H1 (cell line): ENCODE measurements at regions not wholly inside any gene's neighbourhood (a gene's known extent, or its start where the extent isn't known, plus 50 kb on each side); places are given as distances from the start of the nearest gene placed in this dataset.

ENCODE experiments used
- CBX5 ChIP-seq: fragments of 300-800, 300-1000 bp; sonication (generic); IDR thresholded peaks from 2 replicates; pipeline ENCODE4 v1.7.1; 2016; ENCODE audit warnings: antibody characterized with exemption, low read length, low read depth
- CBX8 ChIP-seq: fragments of 300-800, 300-1000 bp; sonication (generic); IDR thresholded peaks from 2 replicates; pipeline ENCODE4 v1.7.1; 2016; ENCODE audit warnings: low read depth, low read length, borderline replicate concordance
- CEBPB ChIP-seq: IDR thresholded peaks from 2 replicates; pipeline ENCODE4 v1.6.1; 2012; ENCODE audit warnings: low read depth, low read length
- CREB1 ChIP-seq: IDR thresholded peaks from 2 replicates; pipeline ENCODE4 v1.6.1; 2012; ENCODE audit warnings: inconsistent platforms
- GABPA ChIP-seq: IDR thresholded peaks from 2 replicates; pipeline ENCODE4 v1.6.1; 2011; ENCODE audit warnings: mild to moderate bottlenecking, low read length, moderate library complexity, borderline replicate concordance; ENCODE audit not compliant: insufficient read depth
- GTF2F1 ChIP-seq: IDR thresholded peaks from 2 replicates; pipeline ENCODE4 v1.6.1; 2012; ENCODE audit warnings: low read depth, low read length, improper control_type of control experiment, borderline replicate concordance
- HDAC6 ChIP-seq: IDR thresholded peaks from one replicate; pipeline ENCODE4 v1.7.1; 2012; ENCODE audit warnings: low read depth, mild to moderate bottlenecking, inconsistent platforms, low read length, moderate library complexity
- SIN3A ChIP-seq, 2 experiments: IDR thresholded peaks in 1 of 2; conservative IDR thresholded peaks in 1 of 2; 2 replicates each; pipeline ENCODE4 v1.6.1; 2011 to 2012; ENCODE audit warnings: low read length in 2 of 2, improper control_type of control experiment in 1 of 2, low read depth in 1 of 2, mild to moderate bottlenecking in 1 of 2
- TF ChIP-seq, protein P1 (sequence below): fragments of 300-600 bp; sonication (generic); IDR thresholded peaks from 2 replicates; pipeline ENCODE4 v1.7.1; 2012; ENCODE audit warnings: low read length, moderate library complexity, mild to moderate bottlenecking, inconsistent platforms; ENCODE audit not compliant: insufficient replicate concordance
- TF ChIP-seq, protein P2 (sequence below): IDR thresholded peaks from 2 replicates; pipeline ENCODE4 v1.6.1; 2011; ENCODE audit warnings: low read length, improper control_type of control experiment

DNA sequence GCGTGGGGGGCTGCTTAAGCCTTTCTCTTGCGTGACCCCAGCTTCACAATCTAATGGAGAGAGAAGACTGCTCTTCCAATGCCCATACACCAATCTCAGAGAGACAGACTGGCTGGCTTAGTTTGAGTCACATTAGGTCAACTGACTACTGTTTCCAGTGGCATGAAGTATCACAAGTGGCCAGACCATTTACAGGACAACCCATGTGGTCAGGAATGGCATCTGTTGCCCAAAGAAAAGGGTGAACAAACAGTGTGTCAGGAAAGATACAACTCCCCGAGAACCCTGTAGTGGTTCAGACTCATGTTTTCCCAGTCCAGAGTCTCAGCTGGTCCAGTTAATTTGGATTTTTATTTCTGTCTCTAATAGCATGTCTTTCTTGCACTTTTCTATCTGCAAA lies 177.4 kb upstream of the IL12B start (continued):
- TF ChIP-seq, protein P1, sequence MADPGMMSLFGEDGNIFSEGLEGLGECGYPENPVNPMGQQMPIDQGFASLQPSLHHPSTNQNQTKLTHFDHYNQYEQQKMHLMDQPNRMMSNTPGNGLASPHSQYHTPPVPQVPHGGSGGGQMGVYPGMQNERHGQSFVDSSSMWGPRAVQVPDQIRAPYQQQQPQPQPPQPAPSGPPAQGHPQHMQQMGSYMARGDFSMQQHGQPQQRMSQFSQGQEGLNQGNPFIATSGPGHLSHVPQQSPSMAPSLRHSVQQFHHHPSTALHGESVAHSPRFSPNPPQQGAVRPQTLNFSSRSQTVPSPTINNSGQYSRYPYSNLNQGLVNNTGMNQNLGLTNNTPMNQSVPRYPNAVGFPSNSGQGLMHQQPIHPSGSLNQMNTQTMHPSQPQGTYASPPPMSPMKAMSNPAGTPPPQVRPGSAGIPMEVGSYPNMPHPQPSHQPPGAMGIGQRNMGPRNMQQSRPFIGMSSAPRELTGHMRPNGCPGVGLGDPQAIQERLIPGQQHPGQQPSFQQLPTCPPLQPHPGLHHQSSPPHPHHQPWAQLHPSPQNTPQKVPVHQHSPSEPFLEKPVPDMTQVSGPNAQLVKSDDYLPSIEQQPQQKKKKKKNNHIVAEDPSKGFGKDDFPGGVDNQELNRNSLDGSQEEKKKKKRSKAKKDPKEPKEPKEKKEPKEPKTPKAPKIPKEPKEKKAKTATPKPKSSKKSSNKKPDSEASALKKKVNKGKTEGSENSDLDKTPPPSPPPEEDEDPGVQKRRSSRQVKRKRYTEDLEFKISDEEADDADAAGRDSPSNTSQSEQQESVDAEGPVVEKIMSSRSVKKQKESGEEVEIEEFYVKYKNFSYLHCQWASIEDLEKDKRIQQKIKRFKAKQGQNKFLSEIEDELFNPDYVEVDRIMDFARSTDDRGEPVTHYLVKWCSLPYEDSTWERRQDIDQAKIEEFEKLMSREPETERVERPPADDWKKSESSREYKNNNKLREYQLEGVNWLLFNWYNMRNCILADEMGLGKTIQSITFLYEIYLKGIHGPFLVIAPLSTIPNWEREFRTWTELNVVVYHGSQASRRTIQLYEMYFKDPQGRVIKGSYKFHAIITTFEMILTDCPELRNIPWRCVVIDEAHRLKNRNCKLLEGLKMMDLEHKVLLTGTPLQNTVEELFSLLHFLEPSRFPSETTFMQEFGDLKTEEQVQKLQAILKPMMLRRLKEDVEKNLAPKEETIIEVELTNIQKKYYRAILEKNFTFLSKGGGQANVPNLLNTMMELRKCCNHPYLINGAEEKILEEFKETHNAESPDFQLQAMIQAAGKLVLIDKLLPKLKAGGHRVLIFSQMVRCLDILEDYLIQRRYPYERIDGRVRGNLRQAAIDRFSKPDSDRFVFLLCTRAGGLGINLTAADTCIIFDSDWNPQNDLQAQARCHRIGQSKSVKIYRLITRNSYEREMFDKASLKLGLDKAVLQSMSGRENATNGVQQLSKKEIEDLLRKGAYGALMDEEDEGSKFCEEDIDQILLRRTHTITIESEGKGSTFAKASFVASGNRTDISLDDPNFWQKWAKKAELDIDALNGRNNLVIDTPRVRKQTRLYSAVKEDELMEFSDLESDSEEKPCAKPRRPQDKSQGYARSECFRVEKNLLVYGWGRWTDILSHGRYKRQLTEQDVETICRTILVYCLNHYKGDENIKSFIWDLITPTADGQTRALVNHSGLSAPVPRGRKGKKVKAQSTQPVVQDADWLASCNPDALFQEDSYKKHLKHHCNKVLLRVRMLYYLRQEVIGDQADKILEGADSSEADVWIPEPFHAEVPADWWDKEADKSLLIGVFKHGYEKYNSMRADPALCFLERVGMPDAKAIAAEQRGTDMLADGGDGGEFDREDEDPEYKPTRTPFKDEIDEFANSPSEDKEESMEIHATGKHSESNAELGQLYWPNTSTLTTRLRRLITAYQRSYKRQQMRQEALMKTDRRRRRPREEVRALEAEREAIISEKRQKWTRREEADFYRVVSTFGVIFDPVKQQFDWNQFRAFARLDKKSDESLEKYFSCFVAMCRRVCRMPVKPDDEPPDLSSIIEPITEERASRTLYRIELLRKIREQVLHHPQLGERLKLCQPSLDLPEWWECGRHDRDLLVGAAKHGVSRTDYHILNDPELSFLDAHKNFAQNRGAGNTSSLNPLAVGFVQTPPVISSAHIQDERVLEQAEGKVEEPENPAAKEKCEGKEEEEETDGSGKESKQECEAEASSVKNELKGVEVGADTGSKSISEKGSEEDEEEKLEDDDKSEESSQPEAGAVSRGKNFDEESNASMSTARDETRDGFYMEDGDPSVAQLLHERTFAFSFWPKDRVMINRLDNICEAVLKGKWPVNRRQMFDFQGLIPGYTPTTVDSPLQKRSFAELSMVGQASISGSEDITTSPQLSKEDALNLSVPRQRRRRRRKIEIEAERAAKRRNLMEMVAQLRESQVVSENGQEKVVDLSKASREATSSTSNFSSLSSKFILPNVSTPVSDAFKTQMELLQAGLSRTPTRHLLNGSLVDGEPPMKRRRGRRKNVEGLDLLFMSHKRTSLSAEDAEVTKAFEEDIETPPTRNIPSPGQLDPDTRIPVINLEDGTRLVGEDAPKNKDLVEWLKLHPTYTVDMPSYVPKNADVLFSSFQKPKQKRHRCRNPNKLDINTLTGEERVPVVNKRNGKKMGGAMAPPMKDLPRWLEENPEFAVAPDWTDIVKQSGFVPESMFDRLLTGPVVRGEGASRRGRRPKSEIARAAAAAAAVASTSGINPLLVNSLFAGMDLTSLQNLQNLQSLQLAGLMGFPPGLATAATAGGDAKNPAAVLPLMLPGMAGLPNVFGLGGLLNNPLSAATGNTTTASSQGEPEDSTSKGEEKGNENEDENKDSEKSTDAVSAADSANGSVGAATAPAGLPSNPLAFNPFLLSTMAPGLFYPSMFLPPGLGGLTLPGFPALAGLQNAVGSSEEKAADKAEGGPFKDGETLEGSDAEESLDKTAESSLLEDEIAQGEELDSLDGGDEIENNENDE, result no peak
- TF ChIP-seq CREB1, result no peak
- no peak for TF ChIP-seq SIN3A (conservative IDR thresholded peaks at IDR 0.05 in 1 of 2, IDR thresholded peaks at IDR 0.05 in 1 of 2; ENCODE audit: low read depth in 1 of 2, low read length in 2 of 2)
- TF ChIP-seq HDAC6, result no peak
- TF ChIP-seq, protein P2, sequence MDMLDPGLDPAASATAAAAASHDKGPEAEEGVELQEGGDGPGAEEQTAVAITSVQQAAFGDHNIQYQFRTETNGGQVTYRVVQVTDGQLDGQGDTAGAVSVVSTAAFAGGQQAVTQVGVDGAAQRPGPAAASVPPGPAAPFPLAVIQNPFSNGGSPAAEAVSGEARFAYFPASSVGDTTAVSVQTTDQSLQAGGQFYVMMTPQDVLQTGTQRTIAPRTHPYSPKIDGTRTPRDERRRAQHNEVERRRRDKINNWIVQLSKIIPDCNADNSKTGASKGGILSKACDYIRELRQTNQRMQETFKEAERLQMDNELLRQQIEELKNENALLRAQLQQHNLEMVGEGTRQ, result no peak
- no peak for TF ChIP-seq GTF2F1
- no peak for TF ChIP-seq CBX5
- TF ChIP-seq CBX8, result no peak
- TF ChIP-seq CEBPB, result no peak
- no peak for TF ChIP-seq GABPA
